H9 (cell line): ENCODE measurements at regions not wholly inside any gene's neighbourhood (a gene's known extent, or its start where the extent isn't known, plus 50 kb on each side); places are given as distances from the start of the nearest gene placed in this dataset.
"Not testable (repeated sequence)": the region's sequence is repeated elsewhere in the genome, so short reads cannot be mapped to it uniquely, and the experiment has no call there.

Experiments
- DNase-seq: peaks from one replicate; pipeline ENCODE4 v3.0.0-alpha.2; 2017
- H2AFZ ChIP-seq: one replicate; pipeline ENCODE4 v1.6.1; 2013; ENCODE audit warnings: mild to moderate bottlenecking, low read length, control low read depth, moderate library complexity
- H2AK5ac ChIP-seq: 2 replicates; pipeline ENCODE4 v1.6.1; 2013; ENCODE audit warnings: low read length, control low read depth, mixed read lengths; ENCODE audit not compliant: insufficient read length
- H2BK120ac ChIP-seq: one replicate; pipeline ENCODE4 v1.6.1; 2013; ENCODE audit warnings: low read depth, mild to moderate bottlenecking, low read length, control low read depth, inconsistent platforms; ENCODE audit not compliant: poor library complexity, severe bottlenecking
- H2BK12ac ChIP-seq: 2 replicates; pipeline ENCODE4 v1.6.1; 2013; ENCODE audit warnings: low read length, control low read depth, mixed read lengths, low read depth; ENCODE audit not compliant: insufficient read length
- H2BK15ac ChIP-seq: 2 replicates; pipeline ENCODE4 v1.6.1; 2013; ENCODE audit warnings: low read depth, low read length, control low read depth
- H2BK20ac ChIP-seq: one replicate; pipeline ENCODE4 v1.6.1; 2013; ENCODE audit warnings: low read depth, mild to moderate bottlenecking, low read length, control low read depth, inconsistent platforms; ENCODE audit not compliant: poor library complexity, severe bottlenecking
- H2BK5ac ChIP-seq: 2 replicates; pipeline ENCODE4 v1.6.1; 2013; ENCODE audit warnings: low read length, control low read depth, mixed read lengths; ENCODE audit not compliant: insufficient read length
- H3K14ac ChIP-seq: 2 replicates; pipeline ENCODE4 v1.6.1; 2013; ENCODE audit warnings: low read length, control low read depth; ENCODE audit not compliant: insufficient read depth
- H3K18ac ChIP-seq: 2 replicates; pipeline ENCODE4 v1.6.1; 2013; ENCODE audit warnings: low read depth, mild to moderate bottlenecking, mixed read lengths, low read length, control low read depth; ENCODE audit not compliant: insufficient read length
- H3K23ac ChIP-seq: 2 replicates; pipeline ENCODE4 v1.6.1; 2013; ENCODE audit warnings: low read length, control low read depth, mixed read lengths, low read depth; ENCODE audit not compliant: insufficient read length
- H3K23me2 ChIP-seq: 2 replicates; pipeline ENCODE4 v1.6.1; 2013; ENCODE audit warnings: low read depth, mild to moderate bottlenecking, mixed read lengths, low read length, control low read depth; ENCODE audit not compliant: insufficient read length, poor library complexity, severe bottlenecking
- H3K27ac ChIP-seq: 2 replicates; pipeline ENCODE4 v1.5.1; 2013; ENCODE audit warnings: low read length, control low read depth, mixed read lengths, low read depth; ENCODE audit not compliant: insufficient read length
- H3K27me3 ChIP-seq: 2 replicates; pipeline ENCODE4 v1.6.1; 2013; ENCODE audit warnings: low read length, control low read depth, inconsistent platforms; ENCODE audit not compliant: insufficient read depth
- H3K4ac ChIP-seq: 2 replicates; pipeline ENCODE4 v1.6.1; 2013; ENCODE audit warnings: low read depth, mild to moderate bottlenecking, control low read depth, inconsistent platforms, low read length, moderate library complexity
- H3K4me1 ChIP-seq: 2 replicates; pipeline ENCODE4 v1.6.1; 2013; ENCODE audit warnings: low read length, control low read depth, inconsistent platforms; ENCODE audit not compliant: insufficient read depth
- H3K4me2 ChIP-seq: 2 replicates; pipeline ENCODE4 v1.6.1; 2013; ENCODE audit warnings: low read length, control low read depth, mixed read lengths; ENCODE audit not compliant: insufficient read length, insufficient read depth
- H3K56ac ChIP-seq: 2 replicates; pipeline ENCODE4 v1.6.1; 2013; ENCODE audit warnings: low read depth, mild to moderate bottlenecking, mixed read lengths, low read length, control low read depth; ENCODE audit not compliant: insufficient read length
- H3K79me1 ChIP-seq: 2 replicates; pipeline ENCODE4 v1.6.1; 2013; ENCODE audit warnings: low read depth, mild to moderate bottlenecking, moderate library complexity, low read length, control low read depth, inconsistent platforms; ENCODE audit not compliant: insufficient read depth, poor library complexity, severe bottlenecking
- H3K79me2 ChIP-seq: 2 replicates; pipeline ENCODE4 v1.6.1; 2013; ENCODE audit warnings: low read length, control low read depth, inconsistent platforms; ENCODE audit not compliant: insufficient read depth
- H3K9ac ChIP-seq: 2 replicates; pipeline ENCODE4 v1.6.1; 2013; ENCODE audit warnings: low read length, control low read depth, mixed read lengths; ENCODE audit not compliant: insufficient read length; ENCODE audit errors: extremely low read depth
- H3K9me3 ChIP-seq: one replicate; pipeline ENCODE4 v1.6.1; 2013; ENCODE audit warnings: low read depth, low read length, inconsistent platforms; ENCODE audit not compliant: control insufficient read depth
- H3T11ph ChIP-seq: one replicate; pipeline ENCODE4 v1.6.1; 2013; ENCODE audit warnings: mild to moderate bottlenecking, low read length, control low read depth, inconsistent platforms
- H4K20me1 ChIP-seq: one replicate; pipeline ENCODE4 v1.6.1; 2013; ENCODE audit not compliant: control insufficient read depth, insufficient read length, insufficient read depth
- H4K5ac ChIP-seq: 2 replicates; pipeline ENCODE4 v1.6.1; 2013; ENCODE audit warnings: low read depth, mild to moderate bottlenecking, mixed read lengths, low read length, control low read depth; ENCODE audit not compliant: insufficient read length
- H4K8ac ChIP-seq: replicated peaks from 2 replicates; pipeline ENCODE4 v1.6.1; 2013; ENCODE audit warnings: low read length, control low read depth, mixed read lengths, low read depth; ENCODE audit not compliant: insufficient read length
- H4K91ac ChIP-seq: 2 replicates; pipeline ENCODE4 v1.6.1; 2013; ENCODE audit warnings: low read depth, mild to moderate bottlenecking, moderate library complexity, mixed read lengths, low read length, control low read depth; ENCODE audit not compliant: insufficient read length
- H3K27ac Mint-ChIP-seq, 3 experiments: 2 replicates in 2 of 3; 3 replicates in 1 of 3; pipeline ENCODE4 v1.8.0; 2020 to 2021; ENCODE audit warnings: mixed read lengths in 3 of 3, mild to moderate bottlenecking in 1 of 3, moderate library complexity in 1 of 3
- H3K27me3 Mint-ChIP-seq: 2 replicates; pipeline ENCODE4 v1.8.0; 2021; ENCODE audit warnings: low read depth, mild to moderate bottlenecking, moderate library complexity, mixed read lengths
- H3K36me3 Mint-ChIP-seq, 3 experiments: 2 replicates in 2 of 3; 3 replicates in 1 of 3; pipeline ENCODE4 v1.8.0; 2020 to 2021; ENCODE audit warnings: low read depth in 3 of 3, mixed read lengths in 3 of 3; ENCODE audit not compliant: insufficient read depth in 1 of 3
- H3K4me1 Mint-ChIP-seq, 2 experiments: 2 replicates each; pipeline ENCODE4 v1.8.0; 2020; ENCODE audit warnings: mixed read lengths in 2 of 2
- H3K4me3 Mint-ChIP-seq, 2 experiments: 2 replicates in 1 of 2; 3 replicates in 1 of 2; pipeline ENCODE4 v1.8.0; 2020 to 2021; ENCODE audit warnings: mild to moderate bottlenecking in 2 of 2, mixed read lengths in 2 of 2, moderate library complexity in 1 of 2
- H3K9me3 Mint-ChIP-seq, 2 experiments: 2 replicates in 1 of 2; 3 replicates in 1 of 2; pipeline ENCODE4 v1.8.0; 2020; ENCODE audit warnings: mild to moderate bottlenecking in 2 of 2, mixed read lengths in 2 of 2, moderate library complexity in 1 of 2
- CTCF ChIP-seq: fragments of 200-600 bp; sonication (generic); conservative IDR thresholded peaks from 3 replicates; pipeline ENCODE4 v1.8.0; 2021; ENCODE audit warnings: antibody characterized with exemption, mild to moderate bottlenecking
- WGBS: extraction: QIAGEN DNeasy Blood & Tissue Kit; methylation state at CpG from one replicate; pipeline ENCODE4 v1.1.7; 2013; ENCODE audit warnings: missing lambda C conversion rate, low lambda C conversion rate, mixed read lengths; ENCODE audit not compliant: insufficient read length; ENCODE audit errors: extremely low coverage; 5-methylcytosine and 5-hydroxymethylcytosine counted together

- H3K4me1 Mint-ChIP-seq: peaks cover 4 to 7% of the 10 kb centered on the region in 2 experiments
Observed at GRCh38 chr10:81200801-81201200, 663.1 kb downstream of the SH2D4B start.

GRCh38 chr10:81207359-81207758, 667.6 kb upstream of the NRG3 start:
- not testable (repeated sequence) for H2BK20ac ChIP-seq, H2AFZ ChIP-seq, H2BK12ac ChIP-seq, H3K23me2 ChIP-seq, H3K27me3 ChIP-seq, H3K14ac ChIP-seq, H3K9me3 Mint-ChIP-seq, H3K9me3 ChIP-seq, H2BK120ac ChIP-seq, H3K4me3 Mint-ChIP-seq, H3K27ac Mint-ChIP-seq, H3K23ac ChIP-seq, H3K18ac ChIP-seq, H2BK5ac ChIP-seq, H3K56ac ChIP-seq, H3K79me1 ChIP-seq, H3K27me3 Mint-ChIP-seq, H3K4me2 ChIP-seq, H2BK15ac ChIP-seq, H3K36me3 Mint-ChIP-seq, H2AK5ac ChIP-seq, H3K27ac ChIP-seq, DNase-seq, H3K4ac ChIP-seq, H4K91ac ChIP-seq, H3T11ph ChIP-seq, H3K9ac ChIP-seq, H3K4me1 Mint-ChIP-seq, H3K4me1 ChIP-seq, H4K8ac ChIP-seq, H3K79me2 ChIP-seq, H4K5ac ChIP-seq, H4K20me1 ChIP-seq
- WGBS: no CpG with 5 or more reads among the region's 5 CpGs

More at GRCh38 chr10:81200801-81201200, 663.1 kb downstream of the SH2D4B start:
- Histone ChIP-seq H3K18ac (no peak overlapping the region), H3K79me1 (no peaks in the 10 kb centered on the region), H2BK12ac (no peak overlapping the region), H3K4me1 (no peaks in the 10 kb centered on the region), H2BK120ac (no peak overlapping the region), H2AK5ac (no peak overlapping the region), H2BK15ac (no peak overlapping the region), H3K14ac (no peak overlapping the region), H3K23me2 (no peaks in the 10 kb centered on the region), H3K9ac (no peak overlapping the region), H3K56ac (no peak overlapping the region), H3K27me3 (no peaks in the 10 kb centered on the region), H4K91ac (no peak overlapping the region), H4K8ac (no peak overlapping the region), H3K4me2 (no peak overlapping the region), H3K9me3 (no peaks in the 10 kb centered on the region), H3K79me2 (no peaks in the 10 kb centered on the region), H2AFZ (no peak overlapping the region), H3K4ac (no peak overlapping the region), H3K23ac (no peak overlapping the region), H2BK5ac (no peak overlapping the region), H3T11ph (no peak overlapping the region), H3K27ac (no peak overlapping the region), H4K20me1 (no peaks in the 10 kb centered on the region), H4K5ac (no peak overlapping the region), H2BK20ac (no peak overlapping the region)
- TF ChIP-seq CTCF: no peak
- no CpG with 5 or more reads among the region's 2 CpGs for WGBS
- Mint-ChIP-seq H3K27ac (no peak overlapping the region), H3K36me3 (peaks cover 0 to 2% (median 0%) of the 10 kb centered on the region in 3 experiments; a peak in 2 of 7 replicates), H3K9me3 (no peaks in the 10 kb centered on the region), H3K27me3 (no peaks in the 10 kb centered on the region), H3K4me3 (no peak overlapping the region)
- DNase-seq: no peak
